ENCODE measurements at regions not wholly inside any gene's neighbourhood (a gene's known extent, or its start where the extent isn't known, plus 50 kb on each side); places are given as distances from the start of the nearest gene placed in this dataset.
"Not testable (repeated sequence)": the region's sequence is repeated elsewhere in the genome, so short reads cannot be mapped to it uniquely, and the experiment has no call there.

- H3K27me3 Mint-ChIP-seq; H3K27ac Mint-ChIP-seq; ATAC-seq; H3K4me1 ChIP-seq (ENCODE audit: control insufficient read depth in 2 of 2, insufficient read depth in 2 of 2, low read length in 2 of 2); H3K4me3 Mint-ChIP-seq; DNase-seq; H3K27ac ChIP-seq (ENCODE audit: low read depth, low read length); H3K4me1 Mint-ChIP-seq; CTCF ChIA-PET; H3K4me3 ChIP-seq (ENCODE audit: low read length); H3K36me3 ChIP-seq (ENCODE audit: control insufficient read depth in 2 of 3, insufficient read depth in 3 of 3, low read length in 3 of 3); H3K36me3 Mint-ChIP-seq; POLR2A ChIA-PET; H3K27me3 ChIP-seq (ENCODE audit: control insufficient read depth in 2 of 2, insufficient read depth in 2 of 2, low read length in 2 of 2); intact Hi-C loops (cut with micrococcal nuclease); H3K9me3 ChIP-seq (ENCODE audit: control insufficient read depth in 2 of 3, low read length in 3 of 3): not testable (repeated sequence)
- peaks cover 0 to 15% (median 4%) of the 10 kb centered on the region in 11 donors for H3K9me3 Mint-ChIP-seq
Observed at GRCh38 chr6:86602093-86602492, 335.2 kb upstream of the HTR1E start.

GRCh38 chr6:86598969-86599368, 338.4 kb upstream of the HTR1E start:
- H3K4me1 ChIP-seq (ENCODE audit: control insufficient read depth in 2 of 2, insufficient read depth in 2 of 2, low read length in 2 of 2); POLR2A ChIA-PET; H3K9me3 Mint-ChIP-seq; H3K4me3 ChIP-seq (ENCODE audit: low read length); DNase-seq; H3K27ac Mint-ChIP-seq; H3K4me3 Mint-ChIP-seq; ATAC-seq; H3K36me3 ChIP-seq (ENCODE audit: control insufficient read depth in 2 of 3, insufficient read depth in 3 of 3, low read length in 3 of 3); H3K27me3 Mint-ChIP-seq; H3K9me3 ChIP-seq (ENCODE audit: control insufficient read depth in 2 of 3, low read length in 3 of 3); H3K27me3 ChIP-seq (ENCODE audit: control insufficient read depth in 2 of 2, insufficient read depth in 2 of 2, low read length in 2 of 2); H3K36me3 Mint-ChIP-seq; H3K27ac ChIP-seq (ENCODE audit: low read depth, low read length); intact Hi-C loops (cut with micrococcal nuclease); H3K4me1 Mint-ChIP-seq; CTCF ChIA-PET: not testable (repeated sequence)

- Histone ChIP-seq H3K9me3 (ENCODE audit: control insufficient read depth in 2 of 3, low read length in 3 of 3) (no peaks in the 10 kb centered on the region), H3K4me3 (ENCODE audit: low read length) (no peak overlapping the region), H3K27me3 (ENCODE audit: control insufficient read depth in 2 of 2, insufficient read depth in 2 of 2, low read length in 2 of 2) (no peaks in the 10 kb centered on the region), H3K36me3 (ENCODE audit: control insufficient read depth in 2 of 3, insufficient read depth in 3 of 3, low read length in 3 of 3) (no peaks in the 10 kb centered on the region), H3K4me1 (ENCODE audit: control insufficient read depth in 2 of 2, insufficient read depth in 2 of 2, low read length in 2 of 2) (no peaks in the 10 kb centered on the region), H3K27ac (ENCODE audit: low read depth, low read length) (no peak overlapping the region)
- H3K9me3 Mint-ChIP-seq: peaks cover 0 to 6% (median 0%) of the 10 kb centered on the region in 11 donors
- no peaks in the 10 kb centered on the region for H3K27me3 Mint-ChIP-seq
- intact Hi-C loops (cut with micrococcal nuclease): no loop called here
- CTCF ChIA-PET: no interaction called here
- H3K4me1 Mint-ChIP-seq: no peaks in the 10 kb centered on the region
- DNase-seq (no peak), ATAC-seq (no peak)
- POLR2A ChIA-PET: no interaction called here
- no peak overlapping the region for H3K27ac Mint-ChIP-seq
- no peak overlapping the region for H3K4me3 Mint-ChIP-seq
- H3K36me3 Mint-ChIP-seq: no peaks in the 10 kb centered on the region
Observed at GRCh38 chr6:86595641-86596040, 341.7 kb upstream of the HTR1E start.

GRCh38 chr6:86586195-86586594, 351.1 kb upstream of the HTR1E start:
- H3K4me1 ChIP-seq (ENCODE audit: control insufficient read depth in 2 of 2, insufficient read depth in 2 of 2, low read length in 2 of 2): no peaks in the 10 kb centered on the region
- ChIA-PET CTCF (no interaction called here), POLR2A (no interaction called here)
- Mint-ChIP-seq H3K27me3 (peaks cover 0 to 3% (median 0%) of the 10 kb centered on the region in 5 donors), H3K36me3 (no peaks in the 10 kb centered on the region), H3K4me1 (no peaks in the 10 kb centered on the region), H3K27ac (no peak overlapping the region), H3K9me3 (peaks cover 11 to 51% (median 26%) of the 10 kb centered on the region in 11 donors), H3K4me3 (no peak overlapping the region)
- H3K4me3 ChIP-seq (ENCODE audit: low read length): no peak overlapping the region
- H3K36me3 ChIP-seq (ENCODE audit: control insufficient read depth in 2 of 3, insufficient read depth in 3 of 3, low read length in 3 of 3): no peaks in the 10 kb centered on the region
- H3K27ac ChIP-seq (ENCODE audit: low read depth, low read length): no peak overlapping the region
- no peak for DNase-seq
- H3K27me3 ChIP-seq (ENCODE audit: control insufficient read depth in 2 of 2, insufficient read depth in 2 of 2, low read length in 2 of 2): no peaks in the 10 kb centered on the region
- H3K9me3 ChIP-seq (ENCODE audit: control insufficient read depth in 2 of 3, low read length in 3 of 3): peaks cover 0 to 14% (median 0%) of the 10 kb centered on the region in 3 experiments
- intact Hi-C loops (cut with micrococcal nuclease): no loop called here
- ATAC-seq: no peak

GRCh38 chr6:86581833-86582232, 355.5 kb upstream of the HTR1E start:
- peaks cover 0 to 14% (median 0%) of the 10 kb centered on the region in 3 experiments for H3K9me3 ChIP-seq (ENCODE audit: control insufficient read depth in 2 of 3, low read length in 3 of 3)
- H3K9me3 Mint-ChIP-seq: peaks cover 15 to 80% (median 29%) of the 10 kb centered on the region in 11 donors
- H3K4me1 ChIP-seq (ENCODE audit: control insufficient read depth in 2 of 2, insufficient read depth in 2 of 2, low read length in 2 of 2): no peaks in the 10 kb centered on the region
- no peak overlapping the region for H3K4me3 Mint-ChIP-seq
- H3K27ac ChIP-seq (ENCODE audit: low read depth, low read length): no peak overlapping the region
- no peaks in the 10 kb centered on the region for H3K36me3 ChIP-seq (ENCODE audit: control insufficient read depth in 2 of 3, insufficient read depth in 3 of 3, low read length in 3 of 3)
- DNase-seq (no peak), ATAC-seq (no peak)
- intact Hi-C loops (cut with micrococcal nuclease): no loop called here
- CTCF ChIA-PET: no interaction called here
- POLR2A ChIA-PET: no interaction called here
- no peaks in the 10 kb centered on the region for H3K4me1 Mint-ChIP-seq
- H3K4me3 ChIP-seq (ENCODE audit: low read length): no peak overlapping the region
- no peak overlapping the region for H3K27ac Mint-ChIP-seq
- peaks cover 0 to 3% (median 0%) of the 10 kb centered on the region in 5 donors for H3K27me3 Mint-ChIP-seq
- H3K27me3 ChIP-seq (ENCODE audit: control insufficient read depth in 2 of 2, insufficient read depth in 2 of 2, low read length in 2 of 2): no peaks in the 10 kb centered on the region
- H3K36me3 Mint-ChIP-seq: no peaks in the 10 kb centered on the region

GRCh38 chr6:86563197-86563596, 374.1 kb upstream of the HTR1E start:
- DNase-seq (no peak), ATAC-seq (no peak)
- H3K36me3 Mint-ChIP-seq: no peaks in the 10 kb centered on the region
- Histone ChIP-seq H3K36me3 (ENCODE audit: control insufficient read depth in 2 of 3, insufficient read depth in 3 of 3, low read length in 3 of 3) (no peaks in the 10 kb centered on the region), H3K27ac (ENCODE audit: low read depth, low read length) (no peak overlapping the region), H3K4me3 (ENCODE audit: low read length) (no peak overlapping the region), H3K27me3 (ENCODE audit: control insufficient read depth in 2 of 2, insufficient read depth in 2 of 2, low read length in 2 of 2) (no peaks in the 10 kb centered on the region), H3K4me1 (ENCODE audit: control insufficient read depth in 2 of 2, insufficient read depth in 2 of 2, low read length in 2 of 2) (no peaks in the 10 kb centered on the region), H3K9me3 (ENCODE audit: control insufficient read depth in 2 of 3, low read length in 3 of 3) (no peaks in the 10 kb centered on the region)
- H3K4me1 Mint-ChIP-seq: no peaks in the 10 kb centered on the region
- POLR2A ChIA-PET: no interaction called here
- no peak overlapping the region for H3K4me3 Mint-ChIP-seq
- H3K27ac Mint-ChIP-seq: no peak overlapping the region
- intact Hi-C loops (cut with micrococcal nuclease): no loop called here
- CTCF ChIA-PET: no interaction called here
- H3K9me3 Mint-ChIP-seq: peaks cover 3 to 31% (median 12%) of the 10 kb centered on the region in 11 donors
- H3K27me3 Mint-ChIP-seq: no peaks in the 10 kb centered on the region

- Mint-ChIP-seq H3K9me3 (peaks cover 0 to 23% (median 6%) of the 10 kb centered on the region in 11 donors), H3K36me3 (no peaks in the 10 kb centered on the region), H3K27me3 (no peaks in the 10 kb centered on the region), H3K4me1 (no peaks in the 10 kb centered on the region), H3K4me3 (no peak overlapping the region), H3K27ac (no peak overlapping the region)
- H3K27me3 ChIP-seq (ENCODE audit: control insufficient read depth in 2 of 2, insufficient read depth in 2 of 2, low read length in 2 of 2): no peaks in the 10 kb centered on the region
- intact Hi-C loops (cut with micrococcal nuclease): no loop called here
- H3K27ac ChIP-seq (ENCODE audit: low read depth, low read length): no peak overlapping the region
- DNase-seq: no peak
- H3K4me3 ChIP-seq (ENCODE audit: low read length): no peak overlapping the region
- ChIA-PET CTCF (no interaction called here), POLR2A (no interaction called here)
- H3K9me3 ChIP-seq (ENCODE audit: control insufficient read depth in 2 of 3, low read length in 3 of 3): no peaks in the 10 kb centered on the region
- no peak for ATAC-seq
- H3K4me1 ChIP-seq (ENCODE audit: control insufficient read depth in 2 of 2, insufficient read depth in 2 of 2, low read length in 2 of 2): no peaks in the 10 kb centered on the region
- H3K36me3 ChIP-seq (ENCODE audit: control insufficient read depth in 2 of 3, insufficient read depth in 3 of 3, low read length in 3 of 3): no peaks in the 10 kb centered on the region
Observed at GRCh38 chr6:86558318-86558717, 379.0 kb upstream of the HTR1E start.
